Esophagus muscularis mucosa (tissue), 4 donors: ENCODE measurements at regions not wholly inside any gene's neighbourhood (a gene's known extent, or its start where the extent isn't known, plus 50 kb on each side); places are given as distances from the start of the nearest gene placed in this dataset.

ENCODE experiments used
- DNase-seq: peaks from one replicate; pipeline ENCODE4 v3.0.0-alpha.2; 2017; ENCODE audit errors: extremely low spot score
- H3K27ac ChIP-seq, 4 donors: fragments of 200-600 bp; sonication (generic); replicated peaks in 1 of 4; 1 replicate in 3 of 4; 2 replicates in 1 of 4; pipeline ENCODE4 v1.5.1; 2016 to 2019; ENCODE audit warnings: mild to moderate bottlenecking in 1 of 4
- H3K27me3 ChIP-seq, 4 donors: fragments of 200-600 bp; sonication (generic); one replicate each; pipeline versions ENCODE4 v1.5.1 to v1.6.0; 2016 to 2019
- H3K36me3 ChIP-seq, 4 donors: fragments of 200-600 bp; sonication (generic); one replicate each; pipeline ENCODE4 v1.5.1; 2016 to 2019
- H3K4me1 ChIP-seq, 4 donors: fragments of 200-600 bp; sonication (generic); one replicate each; pipeline ENCODE4 v1.5.1; 2016 to 2019
- H3K4me3 ChIP-seq, 4 donors: fragments of 200-600 bp; sonication (generic); 1 replicate in 2 of 4; 2 replicates in 2 of 4; pipeline ENCODE4 v1.5.1; 2016 to 2019; ENCODE audit warnings: mild to moderate bottlenecking in 4 of 4, moderate library complexity in 1 of 4
- H3K9me3 ChIP-seq, 4 donors: fragments of 200-600 bp; sonication (generic); 1 replicate in 3 of 4; 2 replicates in 1 of 4; pipeline ENCODE4 v1.5.1; 2016 to 2019
- EP300 ChIP-seq: sonication (generic); formaldehyde crosslinking; IDR thresholded peaks from one replicate; pipeline ENCODE4 v1.6.1; 2017; ENCODE audit warnings: antibody characterized with exemption
- POLR2A ChIP-seq: fragments of 450-650 bp; IDR thresholded peaks from one replicate; pipeline ENCODE4 v1.6.1; 2017; ENCODE audit warnings: antibody characterized with exemption, moderate library complexity, mild to moderate bottlenecking, low read depth
- POLR2AphosphoS5 ChIP-seq, 2 donors: sonication (generic); formaldehyde crosslinking; IDR thresholded peaks; one replicate each; pipeline ENCODE4 v1.6.1; 2017; ENCODE audit warnings: antibody characterized with exemption in 2 of 2
- WGBS: methylation state at CpG from one replicate; pipeline ENCODE4 v1.1.5; 2018; 5-methylcytosine and 5-hydroxymethylcytosine counted together
- intact Hi-C: fragments of 100-400 bp; cut with DNase I; formaldehyde crosslinking; loops from one replicate; pipeline ENCODE4 v1.15.1; 2023
- TF ChIP-seq, protein P1 (sequence below), 3 experiments: fragments of 200-600 bp in 2 of 3; fragments of 450-650 bp in 1 of 3; sonication (generic) in 2 of 3; IDR thresholded peaks; one replicate each; pipeline ENCODE4 v1.5.1; 2017 to 2019; ENCODE audit warnings: antibody characterized with exemption in 3 of 3, mild to moderate bottlenecking in 2 of 3, moderate library complexity in 1 of 3

- no peak overlapping the region for H3K4me3 ChIP-seq
- TF ChIP-seq, protein P1, sequence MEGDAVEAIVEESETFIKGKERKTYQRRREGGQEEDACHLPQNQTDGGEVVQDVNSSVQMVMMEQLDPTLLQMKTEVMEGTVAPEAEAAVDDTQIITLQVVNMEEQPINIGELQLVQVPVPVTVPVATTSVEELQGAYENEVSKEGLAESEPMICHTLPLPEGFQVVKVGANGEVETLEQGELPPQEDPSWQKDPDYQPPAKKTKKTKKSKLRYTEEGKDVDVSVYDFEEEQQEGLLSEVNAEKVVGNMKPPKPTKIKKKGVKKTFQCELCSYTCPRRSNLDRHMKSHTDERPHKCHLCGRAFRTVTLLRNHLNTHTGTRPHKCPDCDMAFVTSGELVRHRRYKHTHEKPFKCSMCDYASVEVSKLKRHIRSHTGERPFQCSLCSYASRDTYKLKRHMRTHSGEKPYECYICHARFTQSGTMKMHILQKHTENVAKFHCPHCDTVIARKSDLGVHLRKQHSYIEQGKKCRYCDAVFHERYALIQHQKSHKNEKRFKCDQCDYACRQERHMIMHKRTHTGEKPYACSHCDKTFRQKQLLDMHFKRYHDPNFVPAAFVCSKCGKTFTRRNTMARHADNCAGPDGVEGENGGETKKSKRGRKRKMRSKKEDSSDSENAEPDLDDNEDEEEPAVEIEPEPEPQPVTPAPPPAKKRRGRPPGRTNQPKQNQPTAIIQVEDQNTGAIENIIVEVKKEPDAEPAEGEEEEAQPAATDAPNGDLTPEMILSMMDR (IDR thresholded peaks at IDR 0.05): no peak
- TF ChIP-seq POLR2AphosphoS5 (IDR thresholded peaks at IDR 0.05): no peak
- TF ChIP-seq EP300: no peak
- no peak for TF ChIP-seq POLR2A
- intact Hi-C loops: no loop called here
- H3K9me3 ChIP-seq: no peaks in the 10 kb centered on the region
- no peak overlapping the region for H3K27ac ChIP-seq
- WGBS: 93% methylated on average over 1 of the region's 1 CpG
- no peaks in the 10 kb centered on the region for H3K27me3 ChIP-seq
- H3K4me1 ChIP-seq: no peaks in the 10 kb centered on the region
- no peak for DNase-seq
- H3K36me3 ChIP-seq: no peaks in the 10 kb centered on the region
These were observed 76.6 kb upstream of the LMO1 start for GRCh38 chr11:8340296-8340695.

DNA sequence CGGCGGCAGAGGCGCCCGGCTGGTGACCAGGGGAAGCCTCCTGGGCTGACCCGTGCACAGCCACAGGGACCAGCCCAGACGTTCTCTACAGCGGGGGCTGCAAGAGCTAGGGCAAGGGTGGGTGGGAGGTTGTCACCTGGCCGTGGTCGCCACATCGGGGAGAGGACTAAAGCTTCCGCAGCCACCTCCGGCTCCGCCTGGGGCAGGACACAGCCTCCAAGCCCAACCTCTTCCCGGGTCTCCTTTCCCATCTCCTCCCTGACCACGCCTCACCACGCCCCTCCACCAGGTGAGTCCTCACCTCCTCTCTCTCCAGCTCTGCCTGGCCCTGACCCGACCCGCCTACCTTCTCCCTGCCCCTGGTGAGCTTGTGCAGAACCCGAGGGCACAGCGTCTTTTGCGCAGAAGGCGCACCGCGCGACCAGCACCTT is 75.9 kb upstream of the LMO1 start:
- Histone ChIP-seq H3K27ac (no peak overlapping the region), H3K4me3 (no peak overlapping the region), H3K4me1 (no peaks in the 10 kb centered on the region), H3K27me3 (no peaks in the 10 kb centered on the region), H3K9me3 (no peaks in the 10 kb centered on the region), H3K36me3 (no peaks in the 10 kb centered on the region)
- TF ChIP-seq, protein P1 (IDR thresholded peaks at IDR 0.05): no peak
- TF ChIP-seq POLR2A: no peak
- TF ChIP-seq EP300: no peak
- TF ChIP-seq POLR2AphosphoS5 (IDR thresholded peaks at IDR 0.05): no peak
- intact Hi-C loops: loop anchor here (2.0 kb wide), 1 partner anchor 227 kb away; no protein-coding TSS in a partner anchor
- no peak for DNase-seq
- 83% methylated on average over 23 of the region's 25 CpGs for WGBS

DNA sequence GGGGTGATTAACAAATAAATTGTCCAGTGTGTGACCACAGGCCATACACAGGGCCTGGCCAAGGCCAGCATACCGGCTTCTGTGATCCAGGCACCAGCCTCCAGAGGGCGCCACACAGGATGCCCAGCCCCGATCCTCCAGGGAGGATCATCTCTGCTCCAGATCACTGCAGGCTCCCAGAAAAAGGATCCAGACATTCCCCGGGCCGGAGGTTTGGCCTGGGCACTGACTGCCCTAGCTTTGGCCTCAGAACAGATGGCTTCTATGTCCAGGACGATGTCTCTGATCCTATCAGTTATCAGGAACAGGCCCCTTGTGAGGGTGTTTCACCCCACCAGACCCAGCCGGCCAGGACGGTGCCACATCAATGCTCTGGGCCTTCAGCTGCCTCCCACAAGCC is 74.5 kb upstream of the LMO1 start:
- TF ChIP-seq, protein P1 (IDR thresholded peaks at IDR 0.05): peak; percentile 57 to 73 (median 58)
- TF ChIP-seq POLR2AphosphoS5 (IDR thresholded peaks at IDR 0.05): no peak
- Histone ChIP-seq H3K36me3 (no peaks in the 10 kb centered on the region), H3K27ac (no peak overlapping the region), H3K27me3 (no peaks in the 10 kb centered on the region), H3K4me3 (no peak overlapping the region), H3K9me3 (no peaks in the 10 kb centered on the region), H3K4me1 (no peaks in the 10 kb centered on the region)
- DNase-seq: no peak
- intact Hi-C loops: loop anchor here (2.0 kb wide), 1 partner anchor 229 kb away; no protein-coding TSS in a partner anchor
- WGBS: 38% methylated on average over 5 of the region's 8 CpGs

DNA sequence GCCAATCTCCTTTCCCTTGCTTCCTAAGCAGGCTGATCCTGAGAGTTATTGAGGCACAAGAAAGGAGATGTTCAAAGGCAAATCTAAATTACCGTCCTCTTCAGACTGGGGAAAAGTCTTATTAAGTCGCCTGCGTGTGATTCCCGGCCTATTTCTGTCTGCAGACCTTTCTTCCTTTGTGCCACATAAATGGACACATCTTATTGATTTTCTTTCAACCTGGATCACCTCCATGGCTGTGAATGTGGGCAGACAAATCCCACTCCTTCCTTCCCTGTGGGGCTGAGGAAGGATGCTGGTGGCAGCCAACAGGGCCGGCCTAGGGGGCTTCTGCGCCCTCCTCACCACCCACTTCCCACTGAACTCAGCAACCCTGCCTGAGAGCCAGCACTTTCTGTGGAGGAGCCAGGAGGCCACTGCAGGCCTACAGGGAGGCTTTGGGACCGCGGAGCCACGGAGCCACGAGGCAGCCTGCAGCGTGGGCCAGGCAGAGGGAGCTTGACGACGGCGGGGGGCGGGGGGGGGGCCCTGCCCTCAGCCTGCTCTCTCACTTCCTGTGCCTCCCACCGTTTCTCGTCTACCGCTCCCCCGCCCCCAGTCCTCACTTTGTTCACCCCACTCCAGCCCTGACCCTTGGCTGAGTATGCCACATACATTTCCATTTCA is 73.6 kb upstream of the LMO1 start:
- intact Hi-C loops: no loop called here

More for the DNA sequence above, 73.6 kb upstream of the LMO1 start:
- H3K4me1 ChIP-seq: no peaks in the 10 kb centered on the region
- no peaks in the 10 kb centered on the region for H3K27me3 ChIP-seq
- no peak overlapping the region for H3K4me3 ChIP-seq
- TF ChIP-seq EP300 (no peak), POLR2A (no peak), POLR2AphosphoS5 (IDR thresholded peaks at IDR 0.05) (no peak)
- TF ChIP-seq, protein P1 (IDR thresholded peaks at IDR 0.05): no peak
- no peaks in the 10 kb centered on the region for H3K9me3 ChIP-seq
- no peak overlapping the region for H3K27ac ChIP-seq
- H3K36me3 ChIP-seq: no peaks in the 10 kb centered on the region
- WGBS: 85% methylated on average over 11 of the region's 19 CpGs
- no peak for DNase-seq
